Spleen (tissue), 11 donors: ENCODE measurements at regions not wholly inside any gene's neighbourhood (a gene's known extent, or its start where the extent isn't known, plus 50 kb on each side); places are given as distances from the start of the nearest gene placed in this dataset.

ENCODE experiments used
- DNase-seq: peaks from one replicate; pipeline ENCODE4 v3.0.0-alpha.2; 2020
- H3K27ac ChIP-seq, 8 donors: fragments of 200-600 bp; sonication (generic) in 7 of 8; 1 replicate in 4 of 8; 2 replicates in 4 of 8; pipeline versions ENCODE4 v1.5.0 to v1.8.0; 2016 to 2021; ENCODE audit warnings: inconsistent platforms in 4 of 8, mild to moderate bottlenecking in 4 of 8, moderate library complexity in 1 of 8
- H3K27me3 ChIP-seq, 7 donors: fragments of 200-600 bp; sonication (generic) in 6 of 7; replicated peaks in 1 of 7; 1 replicate in 4 of 7; 2 replicates in 3 of 7; pipeline versions ENCODE4 v1.5.0 to v1.8.0; 2016 to 2021; ENCODE audit warnings: inconsistent platforms in 3 of 7, mild to moderate bottlenecking in 1 of 7
- H3K36me3 ChIP-seq, 6 donors: fragments of 200-600 bp; sonication (generic) in 5 of 6; 1 replicate in 4 of 6; 2 replicates in 2 of 6; pipeline versions ENCODE4 v1.5.0 to v1.8.0; 2016 to 2021; ENCODE audit warnings: inconsistent platforms in 2 of 6
- H3K4me1 ChIP-seq, 6 donors: fragments of 200-600 bp; sonication (generic) in 5 of 6; 1 replicate in 3 of 6; 2 replicates in 3 of 6; pipeline versions ENCODE4 v1.5.0 to v1.8.0; 2016 to 2021; ENCODE audit warnings: inconsistent platforms in 3 of 6
- H3K4me3 ChIP-seq, 8 donors: fragments of 200-600 bp; sonication (generic) in 7 of 8; 1 replicate in 4 of 8; 2 replicates in 4 of 8; pipeline versions ENCODE4 v1.5.0 to v1.8.0; 2016 to 2021; ENCODE audit warnings: inconsistent platforms in 4 of 8, mild to moderate bottlenecking in 4 of 8, moderate library complexity in 2 of 8
- H3K9me3 ChIP-seq, 8 donors: fragments of 200-600 bp; sonication (generic) in 7 of 8; 1 replicate in 4 of 8; 2 replicates in 4 of 8; pipeline versions ENCODE4 v1.5.0 to v1.8.0; 2016 to 2021; ENCODE audit warnings: inconsistent platforms in 4 of 8
- POLR2A ChIP-seq, 3 donors: fragments of 450-650 bp; IDR thresholded peaks; one replicate each; pipeline ENCODE4 v1.5.1; 2017; ENCODE audit warnings: antibody characterized with exemption in 3 of 3, mild to moderate bottlenecking in 1 of 3
- POLR2AphosphoS5 ChIP-seq, 3 donors: sonication (generic); formaldehyde crosslinking; IDR thresholded peaks; one replicate each; pipeline ENCODE4 v1.5.1; 2017; ENCODE audit warnings: antibody characterized with exemption in 3 of 3
- WGBS, 5 donors: extraction: QIAGEN DNeasy Blood & Tissue Kit in 3 of 5; methylation state at CpG; one replicate each; pipeline versions ENCODE4 v1.1.5 to v1.1.7; 2013 to 2018; 5-methylcytosine and 5-hydroxymethylcytosine counted together
- intact Hi-C: fragments of 100-400 bp; cut with DNase I; formaldehyde crosslinking; loops from one replicate; pipeline ENCODE4 v1.15.0; 2023; ENCODE audit warnings: low total_unique reads
- TF ChIP-seq, protein P1 (sequence below), 11 experiments: fragments of 200-600 bp in 7 of 11; fragments of 450-650 bp in 4 of 11; sonication (generic) in 4 of 11; IDR thresholded peaks in 8 of 11; conservative IDR thresholded peaks in 3 of 11; 1 replicate in 7 of 11; 2 replicates in 4 of 11; pipeline versions ENCODE4 v1.4.0 to v1.8.0; 2016 to 2021; ENCODE audit warnings: antibody characterized with exemption in 11 of 11, inconsistent platforms in 4 of 11, mild to moderate bottlenecking in 1 of 11
- donor health status: healthy with polysubstance abuse.
- donor health status: DM: no; HTN: no; CAD: no; lungs with moderate emphysema.
- donor health status: DM: no; HTN: no; CAD: no.
- donor health status: Bipolar disorder and iron deficiency.
- donor health status: healthy.
- donor health status: DM: no; HTN: no; CAD: no.
- donor health status: DM: yes; HTN: yes; CAD: no.

DNA sequence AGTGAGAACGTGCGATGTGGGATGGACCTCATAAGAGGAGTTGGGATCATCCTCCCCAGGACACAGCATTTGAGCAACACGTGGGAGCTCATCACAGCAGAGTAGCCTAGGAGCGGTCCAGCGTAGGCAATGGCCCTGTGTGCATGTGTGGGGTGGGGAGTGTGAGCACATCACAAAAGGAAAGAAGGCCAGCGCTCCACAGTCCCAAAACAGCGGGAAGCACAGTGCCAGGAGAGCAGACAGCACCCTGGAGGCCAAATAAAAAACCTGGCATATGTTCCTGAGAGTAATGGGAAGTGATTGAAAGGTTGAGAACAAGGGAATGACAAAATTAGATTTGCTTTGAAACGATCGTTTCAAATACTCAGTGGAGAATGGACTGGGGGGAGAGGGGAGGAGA lies 226.0 kb downstream of the C7orf25 start:
- no peak overlapping the region for H3K4me3 ChIP-seq
- TF ChIP-seq POLR2A (IDR thresholded peaks at IDR 0.05) (no peak), POLR2AphosphoS5 (IDR thresholded peaks at IDR 0.05) (no peak)
- TF ChIP-seq, protein P1, sequence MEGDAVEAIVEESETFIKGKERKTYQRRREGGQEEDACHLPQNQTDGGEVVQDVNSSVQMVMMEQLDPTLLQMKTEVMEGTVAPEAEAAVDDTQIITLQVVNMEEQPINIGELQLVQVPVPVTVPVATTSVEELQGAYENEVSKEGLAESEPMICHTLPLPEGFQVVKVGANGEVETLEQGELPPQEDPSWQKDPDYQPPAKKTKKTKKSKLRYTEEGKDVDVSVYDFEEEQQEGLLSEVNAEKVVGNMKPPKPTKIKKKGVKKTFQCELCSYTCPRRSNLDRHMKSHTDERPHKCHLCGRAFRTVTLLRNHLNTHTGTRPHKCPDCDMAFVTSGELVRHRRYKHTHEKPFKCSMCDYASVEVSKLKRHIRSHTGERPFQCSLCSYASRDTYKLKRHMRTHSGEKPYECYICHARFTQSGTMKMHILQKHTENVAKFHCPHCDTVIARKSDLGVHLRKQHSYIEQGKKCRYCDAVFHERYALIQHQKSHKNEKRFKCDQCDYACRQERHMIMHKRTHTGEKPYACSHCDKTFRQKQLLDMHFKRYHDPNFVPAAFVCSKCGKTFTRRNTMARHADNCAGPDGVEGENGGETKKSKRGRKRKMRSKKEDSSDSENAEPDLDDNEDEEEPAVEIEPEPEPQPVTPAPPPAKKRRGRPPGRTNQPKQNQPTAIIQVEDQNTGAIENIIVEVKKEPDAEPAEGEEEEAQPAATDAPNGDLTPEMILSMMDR (IDR thresholded peaks at IDR 0.05 in 8 of 11, conservative IDR thresholded peaks at IDR 0.05 in 3 of 11): no peak
- intact Hi-C loops: no loop called here
- H3K4me1 ChIP-seq: no peaks in the 10 kb centered on the region
- 50 to 63% (median 60%) methylated on average over 9 of the region's 9 CpGs for WGBS, 5 donors
- no peaks in the 10 kb centered on the region for H3K9me3 ChIP-seq
- H3K27me3 ChIP-seq: no peaks in the 10 kb centered on the region
- H3K27ac ChIP-seq: no peak overlapping the region
- no peaks in the 10 kb centered on the region for H3K36me3 ChIP-seq
- DNase-seq: no peak

GRCh38 chr7:42677751-42678699 lies 233.8 kb downstream of the C7orf25 start:
- no peaks in the 10 kb centered on the region for H3K4me1 ChIP-seq
- 31 to 69% (median 37%) methylated on average over 3 of the region's 3 CpGs for WGBS, 5 donors
- H3K27ac ChIP-seq: peak overlapping the region in 6 of 8 donors; percentile 15 to 64 (median 42)
- H3K9me3 ChIP-seq: peaks cover 0 to 5% (median 0%) of the 10 kb centered on the region in 8 donors
- no peaks in the 10 kb centered on the region for H3K36me3 ChIP-seq
- TF ChIP-seq, protein P1 (IDR thresholded peaks at IDR 0.05 in 8 of 11, conservative IDR thresholded peaks at IDR 0.05 in 3 of 11): no peak
- TF ChIP-seq POLR2A (IDR thresholded peaks at IDR 0.05) (no peak), POLR2AphosphoS5 (IDR thresholded peaks at IDR 0.05) (no peak)
- no peak overlapping the region for H3K4me3 ChIP-seq
- DNase-seq: no peak
- intact Hi-C loops: no loop called here
- no peaks in the 10 kb centered on the region for H3K27me3 ChIP-seq

DNA sequence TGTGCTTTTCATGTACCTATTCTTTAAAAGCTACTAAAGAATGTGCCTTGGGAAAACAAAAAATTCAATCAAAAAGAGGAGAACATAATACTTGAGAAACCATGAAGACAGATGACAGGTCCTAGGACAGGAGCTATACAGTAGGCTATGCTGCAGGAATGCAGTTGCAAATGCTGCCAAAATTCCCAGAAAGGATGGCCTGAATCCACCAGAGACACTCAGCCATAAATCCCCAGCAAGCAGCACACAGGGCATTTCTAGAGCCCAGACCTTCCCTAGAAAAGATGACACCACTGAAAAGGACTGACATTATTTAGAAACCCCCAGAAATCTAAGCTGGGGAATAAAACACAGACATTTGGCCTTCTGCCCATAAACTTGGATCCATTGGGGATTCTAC lies 237.3 kb downstream of the C7orf25 start:
- DNase-seq: no peak
- H3K36me3 ChIP-seq: no peaks in the 10 kb centered on the region
- H3K4me1 ChIP-seq: no peaks in the 10 kb centered on the region
- no peak overlapping the region for H3K4me3 ChIP-seq
- no peak overlapping the region for H3K27ac ChIP-seq
- no peaks in the 10 kb centered on the region for H3K27me3 ChIP-seq
- intact Hi-C loops: no loop called here
- TF ChIP-seq POLR2AphosphoS5 (IDR thresholded peaks at IDR 0.05) (no peak), POLR2A (IDR thresholded peaks at IDR 0.05) (no peak)
- TF ChIP-seq, protein P1 (IDR thresholded peaks at IDR 0.05 in 8 of 11, conservative IDR thresholded peaks at IDR 0.05 in 3 of 11): no peak
- H3K9me3 ChIP-seq: no peaks in the 10 kb centered on the region

GRCh38 chr7:42673951-42674350 lies 237.9 kb downstream of the C7orf25 start:
- H3K27me3 ChIP-seq: no peaks in the 10 kb centered on the region
- no peak for DNase-seq
- no peaks in the 10 kb centered on the region for H3K36me3 ChIP-seq
- no peak overlapping the region for H3K27ac ChIP-seq
- TF ChIP-seq POLR2A (IDR thresholded peaks at IDR 0.05): no peak
- TF ChIP-seq, protein P1 (IDR thresholded peaks at IDR 0.05 in 8 of 11, conservative IDR thresholded peaks at IDR 0.05 in 3 of 11): no peak
- no peak for TF ChIP-seq POLR2AphosphoS5 (IDR thresholded peaks at IDR 0.05)
- intact Hi-C loops: no loop called here
- WGBS, 5 donors: 75 to 87% (median 81%) methylated on average over 6 of the region's 6 CpGs
- H3K9me3 ChIP-seq: no peaks in the 10 kb centered on the region
- H3K4me1 ChIP-seq: no peaks in the 10 kb centered on the region
- H3K4me3 ChIP-seq: no peak overlapping the region
